ENCODE measurements at regions not wholly inside any gene's neighbourhood (a gene's known extent, or its start where the extent isn't known, plus 50 kb on each side); places are given as distances from the start of the nearest gene placed in this dataset.

DNA sequence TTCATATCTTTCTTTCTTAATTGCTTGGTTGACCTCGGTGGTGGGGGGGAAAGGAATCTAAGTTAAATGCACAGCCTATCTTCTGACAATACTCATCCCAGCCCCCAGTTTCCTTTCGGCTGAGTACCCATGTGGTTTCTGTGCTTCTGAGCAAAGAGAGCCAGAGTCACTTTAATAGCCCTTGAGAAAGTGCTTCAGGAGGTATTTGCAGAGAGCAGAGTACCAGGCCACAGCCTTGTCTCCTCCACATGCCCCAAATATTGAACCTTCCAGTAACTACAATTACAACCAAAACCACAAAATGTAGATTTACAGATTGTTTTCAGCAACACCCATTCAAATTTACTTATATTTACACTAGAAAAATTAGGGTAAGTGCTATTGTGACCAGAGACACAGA lies 647.4 kb downstream of the NR2F2 start:
- TF ChIP-seq, protein P1, sequence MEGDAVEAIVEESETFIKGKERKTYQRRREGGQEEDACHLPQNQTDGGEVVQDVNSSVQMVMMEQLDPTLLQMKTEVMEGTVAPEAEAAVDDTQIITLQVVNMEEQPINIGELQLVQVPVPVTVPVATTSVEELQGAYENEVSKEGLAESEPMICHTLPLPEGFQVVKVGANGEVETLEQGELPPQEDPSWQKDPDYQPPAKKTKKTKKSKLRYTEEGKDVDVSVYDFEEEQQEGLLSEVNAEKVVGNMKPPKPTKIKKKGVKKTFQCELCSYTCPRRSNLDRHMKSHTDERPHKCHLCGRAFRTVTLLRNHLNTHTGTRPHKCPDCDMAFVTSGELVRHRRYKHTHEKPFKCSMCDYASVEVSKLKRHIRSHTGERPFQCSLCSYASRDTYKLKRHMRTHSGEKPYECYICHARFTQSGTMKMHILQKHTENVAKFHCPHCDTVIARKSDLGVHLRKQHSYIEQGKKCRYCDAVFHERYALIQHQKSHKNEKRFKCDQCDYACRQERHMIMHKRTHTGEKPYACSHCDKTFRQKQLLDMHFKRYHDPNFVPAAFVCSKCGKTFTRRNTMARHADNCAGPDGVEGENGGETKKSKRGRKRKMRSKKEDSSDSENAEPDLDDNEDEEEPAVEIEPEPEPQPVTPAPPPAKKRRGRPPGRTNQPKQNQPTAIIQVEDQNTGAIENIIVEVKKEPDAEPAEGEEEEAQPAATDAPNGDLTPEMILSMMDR (IDR thresholded peaks at IDR 0.05) = no peak
- TF ChIP-seq NR2C2 (CRISPR knock-in tag; IDR thresholded peaks at IDR 0.05) (no peak), USF1 (CRISPR knock-in tag; IDR thresholded peaks at IDR 0.05) (no peak), ATF2 (CRISPR knock-in tag; IDR thresholded peaks at IDR 0.05; ENCODE audit: borderline replicate concordance, low read depth) (no peak), ZNF121 (CRISPR knock-in tag; IDR thresholded peaks at IDR 0.05) (no peak), TCF7 (CRISPR knock-in tag; IDR thresholded peaks at IDR 0.05; ENCODE audit: low read depth) (no peak), CDX4 (CRISPR knock-in tag; IDR thresholded peaks at IDR 0.05; ENCODE audit: borderline replicate concordance) (no peak), KAT7 (CRISPR knock-in tag; IDR thresholded peaks at IDR 0.05; ENCODE audit: borderline replicate concordance) (no peak), NFE2L1 (CRISPR knock-in tag; IDR thresholded peaks at IDR 0.05) (no peak)
- TF ChIP-seq, protein P2, sequence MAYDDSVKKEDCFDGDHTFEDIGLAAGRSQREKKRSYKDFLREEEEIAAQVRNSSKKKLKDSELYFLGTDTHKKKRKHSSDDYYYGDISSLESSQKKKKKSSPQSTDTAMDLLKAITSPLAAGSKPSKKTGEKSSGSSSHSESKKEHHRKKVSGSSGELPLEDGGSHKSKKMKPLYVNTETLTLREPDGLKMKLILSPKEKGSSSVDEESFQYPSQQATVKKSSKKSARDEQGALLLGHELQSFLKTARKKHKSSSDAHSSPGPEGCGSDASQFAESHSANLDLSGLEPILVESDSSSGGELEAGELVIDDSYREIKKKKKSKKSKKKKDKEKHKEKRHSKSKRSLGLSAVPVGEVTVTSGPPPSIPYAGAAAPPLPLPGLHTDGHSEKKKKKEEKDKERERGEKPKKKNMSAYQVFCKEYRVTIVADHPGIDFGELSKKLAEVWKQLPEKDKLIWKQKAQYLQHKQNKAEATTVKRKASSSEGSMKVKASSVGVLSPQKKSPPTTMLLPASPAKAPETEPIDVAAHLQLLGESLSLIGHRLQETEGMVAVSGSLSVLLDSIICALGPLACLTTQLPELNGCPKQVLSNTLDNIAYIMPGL (CRISPR knock-in tag; IDR thresholded peaks at IDR 0.05) = no peak
- TF ChIP-seq, protein P3, sequence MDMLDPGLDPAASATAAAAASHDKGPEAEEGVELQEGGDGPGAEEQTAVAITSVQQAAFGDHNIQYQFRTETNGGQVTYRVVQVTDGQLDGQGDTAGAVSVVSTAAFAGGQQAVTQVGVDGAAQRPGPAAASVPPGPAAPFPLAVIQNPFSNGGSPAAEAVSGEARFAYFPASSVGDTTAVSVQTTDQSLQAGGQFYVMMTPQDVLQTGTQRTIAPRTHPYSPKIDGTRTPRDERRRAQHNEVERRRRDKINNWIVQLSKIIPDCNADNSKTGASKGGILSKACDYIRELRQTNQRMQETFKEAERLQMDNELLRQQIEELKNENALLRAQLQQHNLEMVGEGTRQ (CRISPR knock-in tag; IDR thresholded peaks at IDR 0.05) = no peak

Measured in WTC11 (cell line).